GM19025 (cell line): ENCODE measurements at regions not wholly inside any gene's neighbourhood (a gene's known extent, or its start where the extent isn't known, plus 50 kb on each side); places are given as distances from the start of the nearest gene placed in this dataset.
"Not testable (repeated sequence)": the region's sequence is repeated elsewhere in the genome, so short reads cannot be mapped to it uniquely, and the experiment has no call there.

ENCODE experiments used
- ATAC-seq: cut with Tn5 transposase; IDR thresholded peaks from one replicate; pipeline ENCODE4 v1.9.1; 2021; ENCODE audit warnings: mild to moderate bottlenecking, low read depth, moderate library complexity; ENCODE audit not compliant: unreplicated experiment

- no peak for ATAC-seq
Measured at GRCh38 chr2:212914392-212914791, 237.0 kb downstream of the IKZF2 start.

DNA sequence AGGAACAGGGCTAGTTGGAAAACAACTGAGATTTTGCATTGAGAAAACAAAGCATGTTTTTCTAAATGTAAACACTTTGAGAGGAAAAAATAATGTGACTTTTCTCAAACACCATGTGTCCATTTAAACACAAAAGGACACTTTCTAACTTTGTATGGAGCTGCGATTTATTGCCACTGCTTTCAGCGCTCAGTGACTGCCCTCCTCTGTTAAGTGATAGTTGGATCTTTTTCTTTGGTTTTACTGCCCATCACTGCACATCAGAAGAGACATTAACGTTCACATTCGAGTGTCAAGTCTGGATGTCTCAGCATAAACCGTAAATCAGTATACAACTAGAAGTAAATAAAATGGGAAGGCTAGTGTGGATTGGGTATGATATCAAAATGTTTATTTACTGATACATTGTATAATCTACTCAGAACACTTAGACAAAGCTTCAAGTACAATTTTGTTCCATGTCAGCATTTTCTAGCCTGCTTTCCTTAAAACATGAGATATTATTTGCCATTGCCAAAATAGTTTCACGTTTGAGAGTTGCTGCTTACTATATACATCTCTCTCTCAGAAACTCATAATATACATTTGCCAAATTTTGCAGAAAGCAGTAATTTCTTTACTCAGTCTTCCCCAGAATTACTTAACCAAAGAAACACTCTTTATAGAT is 237.6 kb downstream of the IKZF2 start:
- no peak for ATAC-seq

DNA sequence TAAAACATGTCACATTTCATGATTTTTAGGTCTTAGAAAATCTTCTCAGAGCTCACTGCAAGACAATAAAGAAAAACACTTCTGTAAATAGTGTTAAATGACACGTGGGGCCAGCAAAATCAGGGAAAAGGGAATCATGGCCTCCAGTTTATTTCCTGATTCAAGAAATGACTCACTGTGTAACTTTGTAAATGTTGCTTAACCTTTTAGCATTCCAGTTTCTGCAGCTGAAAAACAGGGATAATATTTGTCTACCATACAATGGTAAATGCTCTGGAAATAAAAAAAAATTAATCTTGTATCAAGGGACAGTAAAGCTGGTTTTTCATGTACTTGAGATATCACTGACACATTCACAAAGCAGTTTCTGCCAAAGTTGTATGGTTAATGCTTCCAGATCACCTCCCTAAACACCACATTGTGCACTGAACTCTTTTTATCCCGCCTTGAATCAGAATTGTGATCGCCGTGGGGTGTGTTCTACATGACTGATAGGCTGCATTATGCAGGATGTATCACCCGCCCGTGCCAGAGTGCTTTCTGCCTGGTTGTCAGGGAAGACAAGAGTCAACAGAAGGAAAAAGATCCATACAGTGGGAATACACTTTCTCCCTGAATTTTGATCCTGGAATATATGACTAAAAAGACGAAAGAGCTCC is 238.8 kb downstream of the IKZF2 start:
- ATAC-seq, result no peak

DNA sequence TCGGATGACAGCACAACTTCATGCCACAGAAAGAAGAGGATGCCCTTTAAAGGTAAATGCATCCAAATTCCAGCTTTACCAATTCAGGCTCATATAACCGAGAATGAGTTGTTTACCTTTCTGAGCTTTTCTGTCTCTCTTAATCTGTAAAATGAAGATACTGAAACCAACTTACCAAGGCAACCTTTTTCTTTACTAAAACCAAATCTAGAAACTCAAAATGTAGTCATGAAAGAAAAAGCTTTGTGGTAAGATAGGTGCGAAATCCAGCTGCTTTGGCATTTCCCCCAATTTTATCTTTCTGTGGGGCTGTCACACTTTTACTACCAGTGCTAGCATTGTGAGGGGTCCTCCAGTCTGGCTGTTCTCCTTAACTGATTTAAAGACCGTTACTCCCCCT is 240.4 kb downstream of the IKZF2 start:
- ATAC-seq, result no peak

DNA sequence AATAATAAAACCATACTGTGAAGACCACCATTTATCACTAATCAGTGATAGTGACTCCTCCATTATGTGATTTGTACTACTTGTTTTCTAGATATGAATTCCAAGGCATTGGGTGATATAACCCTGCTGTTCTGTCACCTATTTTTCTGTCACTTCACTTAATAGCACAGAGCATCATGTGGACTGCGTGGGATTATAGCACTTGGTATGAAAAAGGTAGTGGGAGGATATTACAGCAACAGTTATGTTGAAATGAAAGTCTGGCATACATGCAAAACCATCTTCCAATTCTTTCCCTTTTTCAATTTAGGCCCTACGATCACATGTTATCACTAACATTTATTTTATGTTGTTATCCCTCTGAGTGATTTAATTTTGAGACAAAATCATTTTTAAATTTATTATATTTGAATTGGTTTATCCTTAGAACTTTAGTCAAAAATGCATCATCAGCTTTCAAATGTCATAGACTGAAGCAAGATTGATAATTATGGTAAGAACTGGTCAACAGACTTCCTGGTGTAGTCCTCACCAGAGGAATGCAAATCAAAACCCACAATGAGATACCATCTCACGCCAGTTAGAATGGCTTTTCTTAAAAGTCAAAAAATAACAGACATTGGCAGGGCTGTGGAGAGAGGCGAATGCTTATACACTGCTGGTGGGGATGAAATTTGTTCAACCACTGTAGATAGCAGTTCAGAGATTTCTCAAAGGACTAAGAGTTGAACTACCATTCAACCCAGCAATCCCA is 242.6 kb downstream of the IKZF2 start:
- no peak for ATAC-seq

GRCh38 chr2:212908031-212908430 is 243.4 kb downstream of the IKZF2 start:
- no peak for ATAC-seq

- ATAC-seq, result no peak
Measured at GRCh38 chr2:212906620-212907019, 244.8 kb downstream of the IKZF2 start.

GRCh38 chr2:212905640-212906201 is 245.7 kb downstream of the IKZF2 start:
- ATAC-seq, result no peak

DNA sequence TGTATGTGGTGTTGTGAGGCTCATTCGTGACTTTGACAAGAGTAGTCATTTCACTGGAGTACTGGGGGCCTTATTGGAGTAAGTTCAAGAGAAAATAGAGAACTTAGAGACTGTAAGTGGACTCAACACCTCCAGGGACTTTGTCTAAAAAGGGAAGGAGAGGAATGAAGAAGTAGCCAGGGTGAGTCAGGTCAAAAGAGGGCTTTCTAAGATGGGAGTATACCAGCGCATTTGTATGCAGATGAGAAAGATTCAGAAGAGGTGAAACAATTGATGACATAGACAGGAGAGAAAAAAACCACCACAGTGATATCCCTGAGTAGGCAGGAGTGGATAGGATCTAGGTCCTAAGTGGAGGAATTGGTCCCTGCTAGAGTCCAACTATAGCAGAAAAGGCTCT is 246.8 kb downstream of the IKZF2 start:
- ATAC-seq, result no peak

GRCh38 chr2:212903413-212903812 is 248.0 kb downstream of the IKZF2 start:
- ATAC-seq, result no peak

GRCh38 chr2:212902421-212902820 is 249.0 kb downstream of the IKZF2 start:
- no peak for ATAC-seq

DNA sequence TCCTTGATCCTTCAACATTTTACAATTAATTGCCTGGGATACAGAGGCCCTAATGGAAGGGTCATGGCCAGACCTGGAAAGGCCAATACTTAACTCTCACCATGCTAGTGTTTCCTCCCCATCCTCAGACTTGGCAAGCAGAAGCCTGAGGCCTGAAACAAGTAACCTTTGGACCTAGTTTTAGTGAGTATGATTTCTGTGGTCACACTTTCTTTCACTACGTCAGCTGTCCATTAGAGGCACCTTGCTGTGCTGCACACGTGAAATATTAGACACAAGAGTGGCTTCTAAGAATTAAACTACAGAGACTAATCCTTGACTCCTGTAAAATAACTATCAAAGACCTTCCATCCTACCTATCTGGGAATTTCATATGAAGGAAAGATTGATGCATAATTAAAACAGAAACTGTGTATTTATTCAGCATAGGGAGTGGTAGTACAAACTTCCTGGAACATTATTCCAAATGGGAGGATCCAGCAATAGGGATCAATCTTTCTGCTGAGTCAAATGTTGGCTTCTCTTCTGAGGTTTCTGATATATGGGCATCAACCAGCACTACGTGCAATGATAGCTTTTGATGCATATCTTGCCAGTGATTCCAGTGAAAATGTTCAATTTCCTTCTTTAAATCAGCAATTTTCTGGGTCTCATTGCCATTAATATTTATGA is 249.7 kb downstream of the IKZF2 start:
- no peak for ATAC-seq

- ATAC-seq, result no peak
Measured at GRCh38 chr2:212900715-212901114, 250.7 kb downstream of the IKZF2 start.

- ATAC-seq, result no peak
Measured at GRCh38 chr2:212898011-212898410, 253.4 kb downstream of the IKZF2 start.

- ATAC-seq, result no peak
Measured at GRCh38 chr2:212897296-212897695, 254.1 kb downstream of the IKZF2 start.

GRCh38 chr2:212894026-212894425 is 257.4 kb downstream of the IKZF2 start:
- ATAC-seq, result no peak

DNA sequence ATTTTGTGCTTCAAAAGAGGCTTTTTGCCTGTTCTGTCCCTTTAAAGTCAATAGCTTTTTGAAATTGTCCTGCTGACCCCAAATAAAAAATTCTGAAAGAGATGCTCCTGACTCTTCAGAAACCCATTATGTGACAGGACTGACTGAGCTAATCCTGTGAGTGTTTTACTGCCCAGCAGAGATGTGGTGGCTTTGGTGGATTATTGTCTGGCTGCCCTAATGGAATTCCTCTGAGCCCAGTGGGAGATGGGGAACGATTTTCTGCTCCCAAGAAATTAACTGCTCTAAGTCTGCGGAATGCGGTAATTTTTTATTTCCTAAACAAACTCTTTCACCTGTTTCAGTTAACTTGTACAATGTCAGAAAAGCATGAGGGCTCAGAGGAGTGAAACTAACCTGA is 258.2 kb downstream of the IKZF2 start:
- ATAC-seq, result no peak

GRCh38 chr2:212892193-212892592 is 259.2 kb downstream of the IKZF2 start:
- no peak for ATAC-seq

DNA sequence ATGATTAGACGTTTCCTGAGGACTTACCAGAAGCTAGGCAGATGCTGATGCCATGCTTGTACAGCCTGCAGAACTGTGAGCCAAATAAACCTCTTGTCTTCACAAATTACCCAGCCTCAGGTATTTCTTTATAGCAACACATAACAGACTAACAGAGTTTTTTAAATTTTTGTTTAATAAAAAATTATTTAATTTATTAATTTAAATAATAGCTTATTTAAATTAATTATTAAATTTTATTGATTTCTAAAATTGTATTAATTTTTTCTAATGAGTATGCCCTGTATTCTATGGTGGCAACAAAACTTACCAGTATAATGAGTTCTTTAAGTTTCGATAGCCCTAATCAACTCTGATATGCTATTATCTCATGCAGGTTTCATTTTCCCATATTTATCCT is 259.8 kb downstream of the IKZF2 start:
- ATAC-seq, result no peak

GRCh38 chr2:212882626-212883025 is 268.8 kb downstream of the IKZF2 start:
- no peak for ATAC-seq

- ATAC-seq, result not testable (repeated sequence)
Measured at GRCh38 chr2:212876556-212876955, 274.9 kb downstream of the IKZF2 start.
